ENCODE measurements at regions not wholly inside any gene's neighbourhood (a gene's known extent, or its start where the extent isn't known, plus 50 kb on each side); places are given as distances from the start of the nearest gene placed in this dataset.
A peak's percentile ranks its signal among the peaks of the same experiment; 100 is the strongest.

DNA sequence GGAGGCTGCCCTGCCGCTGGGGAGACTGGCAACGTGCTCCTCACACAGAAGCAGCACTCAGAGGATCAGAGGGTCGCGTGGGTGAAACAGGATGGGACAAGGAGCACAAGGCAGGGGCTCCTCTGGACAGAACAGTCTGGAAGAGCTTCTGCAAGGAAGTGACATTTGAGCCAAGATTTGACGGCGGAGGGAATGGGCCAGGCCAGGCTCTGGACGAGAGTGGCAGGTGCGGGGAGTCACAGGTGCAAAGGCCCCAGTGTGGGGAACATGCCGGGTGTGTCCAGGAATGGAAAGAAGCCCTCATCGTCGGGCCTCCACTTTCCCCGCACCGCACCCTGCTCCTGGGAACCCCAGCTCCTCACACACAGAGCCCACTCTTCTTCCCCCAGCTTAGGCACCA is 84.0 kb downstream of the RFLNA start:
- H3K4me3 ChIP-seq (replicated peaks in 1 of 2; ENCODE audit: low read depth in 2 of 2, low read length in 2 of 2), result no peak overlapping the region
- TF ChIP-seq, protein P1, sequence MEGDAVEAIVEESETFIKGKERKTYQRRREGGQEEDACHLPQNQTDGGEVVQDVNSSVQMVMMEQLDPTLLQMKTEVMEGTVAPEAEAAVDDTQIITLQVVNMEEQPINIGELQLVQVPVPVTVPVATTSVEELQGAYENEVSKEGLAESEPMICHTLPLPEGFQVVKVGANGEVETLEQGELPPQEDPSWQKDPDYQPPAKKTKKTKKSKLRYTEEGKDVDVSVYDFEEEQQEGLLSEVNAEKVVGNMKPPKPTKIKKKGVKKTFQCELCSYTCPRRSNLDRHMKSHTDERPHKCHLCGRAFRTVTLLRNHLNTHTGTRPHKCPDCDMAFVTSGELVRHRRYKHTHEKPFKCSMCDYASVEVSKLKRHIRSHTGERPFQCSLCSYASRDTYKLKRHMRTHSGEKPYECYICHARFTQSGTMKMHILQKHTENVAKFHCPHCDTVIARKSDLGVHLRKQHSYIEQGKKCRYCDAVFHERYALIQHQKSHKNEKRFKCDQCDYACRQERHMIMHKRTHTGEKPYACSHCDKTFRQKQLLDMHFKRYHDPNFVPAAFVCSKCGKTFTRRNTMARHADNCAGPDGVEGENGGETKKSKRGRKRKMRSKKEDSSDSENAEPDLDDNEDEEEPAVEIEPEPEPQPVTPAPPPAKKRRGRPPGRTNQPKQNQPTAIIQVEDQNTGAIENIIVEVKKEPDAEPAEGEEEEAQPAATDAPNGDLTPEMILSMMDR (IDR thresholded peaks at IDR 0.05; ENCODE audit: low read depth, low read length), result no peak

DNA sequence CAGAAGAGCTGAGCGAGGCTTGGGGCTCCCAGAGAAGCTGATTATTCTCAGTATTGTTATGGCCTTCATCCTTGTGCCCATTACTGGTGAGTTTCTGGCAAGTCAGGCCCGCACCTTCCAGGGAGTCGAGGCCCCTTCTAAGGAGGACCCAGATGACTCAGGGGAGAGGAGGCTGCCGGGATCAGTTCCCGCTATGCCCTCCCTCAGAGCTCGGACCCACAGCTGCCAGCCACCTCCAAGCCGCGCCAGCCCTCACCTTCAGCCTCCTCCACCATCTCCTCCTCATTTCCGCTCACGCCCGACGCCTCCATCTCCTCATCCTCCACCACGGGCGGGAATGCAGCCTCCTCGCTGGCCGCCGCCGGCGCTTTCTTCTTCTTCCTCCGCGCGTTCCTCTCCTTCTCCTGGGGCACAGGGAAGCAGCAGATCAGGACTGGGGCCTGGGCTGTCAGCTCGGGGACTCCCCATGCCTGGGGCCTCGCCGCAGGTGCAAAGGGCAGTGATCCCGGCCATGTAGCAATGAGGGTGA is 83.2 kb downstream of the RFLNA start:
- H3K4me3 ChIP-seq (replicated peaks in 1 of 2; ENCODE audit: low read depth in 2 of 2, low read length in 2 of 2), result no peak overlapping the region
- no peak for DNase-seq (ENCODE audit: low read depth in 2 of 2)
- TF ChIP-seq, protein P1 (IDR thresholded peaks at IDR 0.05; ENCODE audit: low read depth, low read length), result no peak

More for the DNA sequence above, 84.0 kb downstream of the RFLNA start:
- no peak for DNase-seq (ENCODE audit: low read depth in 2 of 2)

DNA sequence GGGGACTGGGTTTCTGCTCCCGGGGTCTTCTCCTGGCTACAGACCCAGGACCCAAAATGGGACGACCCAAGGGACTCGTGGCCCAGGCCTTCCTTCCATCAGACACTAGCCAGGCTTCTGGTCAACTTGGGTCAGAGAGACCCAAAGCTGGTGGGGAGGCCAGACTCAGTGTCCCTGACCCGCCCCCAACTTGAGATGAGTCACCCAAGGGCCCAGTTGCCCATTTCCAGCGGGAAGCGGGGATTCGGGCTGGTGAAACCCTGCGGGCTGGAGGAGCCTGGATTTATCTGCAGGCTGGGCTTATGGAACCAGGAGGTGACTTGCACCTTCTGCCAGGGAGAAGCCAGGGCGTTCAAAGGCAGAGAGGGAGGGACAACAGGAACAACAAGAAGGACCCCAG is 81.5 kb downstream of the RFLNA start:
- TF ChIP-seq, protein P1 (IDR thresholded peaks at IDR 0.05; ENCODE audit: low read depth, low read length), result no peak
- no peak for DNase-seq (ENCODE audit: low read depth in 2 of 2)

DNA sequence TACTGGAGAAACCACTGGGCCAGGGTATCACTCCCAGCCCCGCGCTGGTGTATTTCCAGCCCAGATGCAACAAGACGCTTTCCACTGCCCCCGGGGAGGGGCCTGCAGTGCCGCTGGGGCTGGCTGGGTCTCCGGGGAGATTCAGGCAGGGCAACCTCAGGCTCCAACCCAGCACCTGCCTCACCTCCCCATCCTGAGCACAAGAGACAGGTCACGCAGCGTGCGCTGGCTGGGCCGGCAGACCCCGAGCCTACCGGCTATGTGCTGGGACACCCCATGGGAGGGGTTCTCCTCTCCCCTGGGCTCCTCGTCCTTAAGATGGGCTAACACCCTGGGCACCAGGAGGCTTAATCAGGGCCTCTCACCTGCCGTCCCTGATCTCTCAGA is 80.9 kb downstream of the RFLNA start:
- DNase-seq (ENCODE audit: low read depth in 2 of 2), result no peak
- no peak overlapping the region for H3K4me3 ChIP-seq (replicated peaks in 1 of 2; ENCODE audit: low read depth in 2 of 2, low read length in 2 of 2)

More for the DNA sequence above, 81.5 kb downstream of the RFLNA start:
- no peak overlapping the region for H3K4me3 ChIP-seq (replicated peaks in 1 of 2; ENCODE audit: low read depth in 2 of 2, low read length in 2 of 2)

DNA sequence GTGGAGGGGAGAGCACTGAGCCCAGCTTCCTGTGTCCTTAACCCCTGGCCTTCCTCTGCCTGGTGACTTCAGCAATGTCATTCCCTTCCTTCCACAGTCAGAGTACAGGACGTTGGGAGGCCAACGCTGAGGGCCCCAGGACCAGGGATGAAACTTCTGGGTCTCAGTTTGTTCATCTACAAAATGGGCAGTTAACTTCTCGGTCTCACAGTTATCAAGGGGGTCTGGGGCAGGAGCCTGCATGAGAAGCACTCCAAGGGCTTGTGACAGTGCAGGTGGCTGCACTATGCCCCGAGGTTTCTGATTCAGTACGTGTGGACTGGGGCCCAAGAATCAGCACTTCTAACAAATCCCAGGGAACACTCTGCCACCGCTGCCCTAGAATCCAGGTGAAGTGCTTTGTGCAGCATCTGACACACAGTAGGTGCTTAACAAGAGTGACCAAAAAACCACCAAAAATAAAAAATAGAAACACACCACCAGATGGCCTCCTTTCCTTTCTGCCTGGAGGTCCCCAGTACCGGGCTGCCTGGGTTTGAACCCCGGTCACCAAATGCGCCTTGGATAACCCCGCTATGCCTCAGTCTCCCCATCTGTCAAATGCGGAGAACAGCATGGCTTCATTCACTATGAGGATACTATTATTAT is 80.4 kb downstream of the RFLNA start:
- TF ChIP-seq, protein P1 (IDR thresholded peaks at IDR 0.05; ENCODE audit: low read depth, low read length), result peak; percentile 5
- no peak for DNase-seq (ENCODE audit: low read depth in 2 of 2)
- H3K4me3 ChIP-seq (replicated peaks in 1 of 2; ENCODE audit: low read depth in 2 of 2, low read length in 2 of 2), result no peak overlapping the region

More for the DNA sequence above, 80.9 kb downstream of the RFLNA start:
- TF ChIP-seq, protein P1 (IDR thresholded peaks at IDR 0.05; ENCODE audit: low read depth, low read length), result no peak

DNA sequence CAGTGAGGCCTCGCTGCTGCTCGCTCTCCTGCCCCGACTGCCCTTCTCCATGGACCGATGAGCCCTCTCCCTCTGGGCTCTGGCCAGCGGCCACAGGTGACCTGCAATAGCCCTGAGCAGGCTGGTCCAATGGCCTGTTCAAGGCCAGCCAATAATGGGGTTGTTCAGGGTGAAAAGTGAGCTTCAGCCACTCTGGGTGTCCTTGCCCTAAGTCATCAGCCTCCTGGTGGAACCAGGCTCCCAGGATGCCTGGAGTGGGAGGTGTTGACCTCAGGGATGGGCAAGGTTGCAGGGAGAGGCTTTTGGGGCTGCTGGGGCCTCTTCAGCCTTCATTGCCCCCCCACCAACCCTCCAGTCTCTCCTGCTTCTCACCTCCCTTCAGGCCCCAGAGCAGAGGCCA is 79.7 kb downstream of the RFLNA start:
- TF ChIP-seq, protein P1 (IDR thresholded peaks at IDR 0.05; ENCODE audit: low read depth, low read length), result no peak
- no peak overlapping the region for H3K4me3 ChIP-seq (replicated peaks in 1 of 2; ENCODE audit: low read depth in 2 of 2, low read length in 2 of 2)
- no peak for DNase-seq (ENCODE audit: low read depth in 2 of 2)
